Activated CD4-positive, alpha-beta T cell treated with anti-CD3 and anti-CD28 coated beads, Interleukin-2, amount 10 ng/mL, durations not matched to agents 24 days and 14 days (primary cell): ENCODE measurements at regions not wholly inside any gene's neighbourhood (a gene's known extent, or its start where the extent isn't known, plus 50 kb on each side); places are given as distances from the start of the nearest gene placed in this dataset.
"Not testable (repeated sequence)": the region's sequence is repeated elsewhere in the genome, so short reads cannot be mapped to it uniquely, and the experiment has no call there.

Experiments
- DNase-seq: peaks from one replicate; pipeline ENCODE4 v3.0.0; 2022
- H3K27ac Mint-ChIP-seq: one replicate; pipeline ENCODE4 v1.8.0; 2022; ENCODE audit warnings: mild to moderate bottlenecking, mixed read lengths
- H3K27me3 Mint-ChIP-seq: one replicate; pipeline ENCODE4 v1.8.0; 2022; ENCODE audit warnings: mixed read lengths
- H3K36me3 Mint-ChIP-seq: one replicate; pipeline ENCODE4 v1.8.0; 2022; ENCODE audit warnings: low read depth, mild to moderate bottlenecking, mixed read lengths
- H3K4me1 Mint-ChIP-seq: one replicate; pipeline ENCODE4 v1.8.0; 2021; ENCODE audit warnings: mixed read lengths
- H3K4me3 Mint-ChIP-seq: one replicate; pipeline ENCODE4 v1.8.0; 2022; ENCODE audit warnings: mild to moderate bottlenecking, moderate library complexity, mixed read lengths
- H3K9me3 Mint-ChIP-seq: one replicate; pipeline ENCODE4 v1.8.0; 2021; ENCODE audit warnings: mixed read lengths
- intact Hi-C: fragments of 100-400 bp; cut with micrococcal nuclease; formaldehyde crosslinking; loops from one replicate; pipeline ENCODE4 v1.15.1; 2023

GRCh38 chr1:100649146-100649545 lies 70.4 kb upstream of the VCAM1 start:
- Mint-ChIP-seq H3K4me1 (no peaks in the 10 kb centered on the region), H3K4me3 (no peak overlapping the region), H3K27me3 (peaks cover 15% of the 10 kb centered on the region), H3K27ac (no peak overlapping the region), H3K36me3 (no peaks in the 10 kb centered on the region), H3K9me3 (peaks cover 19% of the 10 kb centered on the region)
- intact Hi-C loops = no loop called here
- no peak for DNase-seq

DNA sequence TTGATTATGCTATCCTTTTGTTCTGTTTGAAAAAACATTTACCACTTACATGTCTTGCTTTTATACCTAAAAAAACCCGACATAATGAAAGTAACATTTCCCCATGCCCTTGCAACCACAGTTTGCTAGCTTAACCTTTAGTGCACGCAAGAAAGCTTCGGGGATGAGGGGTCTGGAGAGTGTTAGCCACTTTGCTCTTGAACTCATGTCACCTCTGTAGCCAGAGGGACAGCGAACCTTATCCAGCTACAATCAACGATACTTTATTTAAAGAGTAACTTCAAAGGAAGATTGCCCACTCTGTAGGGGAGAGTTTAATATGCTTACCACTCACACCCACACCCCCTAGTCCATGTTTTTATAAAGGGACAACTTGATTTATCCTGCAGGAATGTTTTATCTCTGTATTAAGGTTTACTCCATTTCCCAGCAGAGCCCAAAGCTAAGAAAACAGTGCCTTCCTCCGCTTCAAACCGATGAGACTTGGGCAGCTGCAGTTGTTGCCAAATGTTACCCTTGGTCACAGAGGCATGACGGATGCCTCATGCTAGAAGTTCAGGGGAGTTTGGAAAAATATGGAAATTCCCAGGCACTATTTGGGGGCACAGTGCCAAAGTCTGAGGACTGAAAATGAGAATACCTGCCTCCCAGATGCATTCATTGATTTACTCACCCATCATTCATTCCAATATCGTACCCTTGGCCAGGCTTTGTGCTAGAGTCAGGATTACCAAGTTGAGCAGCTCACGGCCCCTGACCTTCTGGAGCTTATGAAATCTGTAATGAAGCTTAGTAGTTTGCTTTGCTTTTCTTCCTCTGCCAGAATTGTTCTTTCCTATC lies 61.4 kb upstream of the VCAM1 start:
- no peak for DNase-seq
- Mint-ChIP-seq H3K36me3 (no peaks in the 10 kb centered on the region), H3K27ac (no peak overlapping the region), H3K27me3 (no peaks in the 10 kb centered on the region), H3K9me3 (peaks cover 4% of the 10 kb centered on the region), H3K4me3 (no peak overlapping the region), H3K4me1 (no peaks in the 10 kb centered on the region)
- intact Hi-C loops = no loop called here

DNA sequence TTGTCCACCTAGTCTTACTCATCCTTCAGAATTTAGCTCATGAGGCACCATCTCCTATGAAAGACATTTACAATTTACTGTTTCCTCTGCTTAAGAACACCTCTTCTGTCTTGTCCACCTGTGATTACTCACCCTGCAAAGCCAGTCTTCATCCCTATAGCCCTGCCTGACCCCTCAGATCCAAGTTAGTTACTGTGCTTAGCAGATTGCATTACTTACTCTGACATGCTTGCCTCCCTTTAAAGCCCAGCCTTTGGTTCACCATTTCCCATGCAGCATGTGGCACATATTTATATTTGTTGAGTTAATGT lies 60.9 kb upstream of the VCAM1 start:
- Mint-ChIP-seq H3K27me3 (no peaks in the 10 kb centered on the region), H3K9me3 (peaks cover 2% of the 10 kb centered on the region), H3K4me3 (no peak overlapping the region), H3K27ac (no peak overlapping the region), H3K4me1 (no peaks in the 10 kb centered on the region), H3K36me3 (no peaks in the 10 kb centered on the region)
- intact Hi-C loops = no loop called here
- no peak for DNase-seq

DNA sequence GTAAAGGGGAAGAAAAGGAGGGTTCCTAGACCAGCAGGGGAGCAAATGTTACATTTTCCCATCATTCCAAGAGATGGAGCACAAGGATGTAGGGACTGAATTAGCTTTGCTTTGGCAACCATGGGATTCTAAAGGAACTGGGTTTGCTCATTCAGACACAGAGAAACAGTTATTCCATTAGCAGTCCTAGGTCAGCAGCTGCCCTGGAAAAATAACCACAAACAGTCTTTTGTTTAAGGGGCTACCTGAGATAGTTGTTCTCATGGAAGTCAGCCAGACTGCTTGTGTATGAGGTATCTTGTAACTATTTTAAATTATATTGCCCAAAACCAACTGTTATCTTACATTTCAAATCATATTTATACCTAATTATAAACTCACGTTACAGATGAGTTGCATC lies 58.4 kb upstream of the VCAM1 start:
- no peak overlapping the region for H3K4me3 Mint-ChIP-seq
- intact Hi-C loops = no loop called here
- DNase-seq = no peak
- H3K36me3 Mint-ChIP-seq = no peaks in the 10 kb centered on the region
- H3K9me3 Mint-ChIP-seq = no peaks in the 10 kb centered on the region
- no peak overlapping the region for H3K27ac Mint-ChIP-seq
- H3K27me3 Mint-ChIP-seq = no peaks in the 10 kb centered on the region
- H3K4me1 Mint-ChIP-seq = no peaks in the 10 kb centered on the region

DNA sequence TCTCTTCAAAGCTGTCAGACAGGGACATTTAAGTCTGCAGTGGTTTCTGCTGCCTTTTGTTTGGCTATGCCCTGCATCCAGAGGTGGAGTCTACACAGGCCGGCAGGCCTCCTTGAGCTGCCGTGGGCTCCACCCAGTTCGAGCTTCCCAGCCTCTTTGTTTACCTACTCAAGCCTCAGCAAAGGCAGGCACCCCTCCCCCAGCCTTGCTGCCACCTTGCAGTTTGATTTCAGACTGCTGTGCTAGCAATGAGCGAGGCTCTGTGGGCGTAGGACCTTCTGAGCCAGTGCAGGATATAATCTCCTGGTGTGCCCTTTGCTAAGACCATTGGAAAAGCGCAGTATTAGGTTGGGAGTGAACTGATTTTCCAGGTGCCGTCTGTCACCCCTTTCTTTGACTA lies 51.0 kb upstream of the VCAM1 start:
- H3K4me1 Mint-ChIP-seq, H3K27me3 Mint-ChIP-seq, intact Hi-C loops, H3K9me3 Mint-ChIP-seq, H3K36me3 Mint-ChIP-seq, H3K4me3 Mint-ChIP-seq, DNase-seq, H3K27ac Mint-ChIP-seq: not testable (repeated sequence)
